HG03196 (cell line): ENCODE measurements at regions not wholly inside any gene's neighbourhood (a gene's known extent, or its start where the extent isn't known, plus 50 kb on each side); places are given as distances from the start of the nearest gene placed in this dataset.

Source experiments
- ATAC-seq: cut with Tn5 transposase; IDR thresholded peaks from one replicate; pipeline ENCODE4 v1.9.1; 2021; ENCODE audit not compliant: unreplicated experiment

DNA sequence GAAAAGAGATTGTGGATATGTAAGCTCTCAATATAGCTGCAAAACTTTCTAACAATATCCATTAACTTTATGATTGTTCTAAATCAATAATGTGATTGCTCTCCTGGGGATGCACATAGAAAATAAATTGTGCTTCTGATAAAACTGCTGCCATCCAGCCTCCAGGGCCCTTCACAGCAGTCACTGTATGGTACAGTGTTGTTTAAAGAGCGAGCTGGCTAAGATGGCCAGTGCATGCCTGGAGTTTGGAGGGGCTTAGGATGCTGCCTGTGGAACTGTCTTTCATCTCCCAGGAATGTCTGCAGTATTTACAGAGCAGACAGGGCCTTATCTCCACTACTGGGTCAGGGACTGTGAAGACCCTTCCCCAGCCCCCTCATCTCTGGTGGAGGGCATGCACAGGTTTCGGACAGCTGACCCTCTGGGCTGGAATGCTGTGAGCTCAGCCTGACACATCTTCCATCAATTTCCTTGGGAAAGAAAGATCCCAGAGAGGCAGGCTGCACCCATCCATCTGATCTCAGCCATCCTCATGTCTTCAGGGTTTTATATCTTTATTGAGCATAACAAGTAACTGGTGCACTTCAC lies 137.0 kb downstream of the PLPP3 start:
- no peak for ATAC-seq

DNA sequence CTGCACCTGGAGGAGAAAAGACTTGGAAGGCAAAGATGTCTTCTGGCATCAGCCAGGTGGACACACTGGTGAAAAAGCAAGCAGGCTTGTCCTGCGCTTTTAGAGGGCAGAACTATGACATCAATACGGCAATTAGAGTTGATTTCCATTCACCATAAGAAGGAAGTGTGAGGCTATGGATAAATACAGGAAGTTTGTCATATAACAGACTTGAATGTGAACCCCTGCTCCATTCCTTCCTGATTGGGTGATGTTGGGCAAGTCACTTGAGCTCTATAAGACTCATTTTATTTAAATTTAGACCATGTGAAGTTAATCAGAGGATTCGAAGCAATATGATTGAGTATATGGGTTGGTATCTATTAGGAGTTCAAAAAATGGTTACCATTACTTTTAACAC lies 137.8 kb downstream of the PLPP3 start:
- no peak for ATAC-seq

DNA sequence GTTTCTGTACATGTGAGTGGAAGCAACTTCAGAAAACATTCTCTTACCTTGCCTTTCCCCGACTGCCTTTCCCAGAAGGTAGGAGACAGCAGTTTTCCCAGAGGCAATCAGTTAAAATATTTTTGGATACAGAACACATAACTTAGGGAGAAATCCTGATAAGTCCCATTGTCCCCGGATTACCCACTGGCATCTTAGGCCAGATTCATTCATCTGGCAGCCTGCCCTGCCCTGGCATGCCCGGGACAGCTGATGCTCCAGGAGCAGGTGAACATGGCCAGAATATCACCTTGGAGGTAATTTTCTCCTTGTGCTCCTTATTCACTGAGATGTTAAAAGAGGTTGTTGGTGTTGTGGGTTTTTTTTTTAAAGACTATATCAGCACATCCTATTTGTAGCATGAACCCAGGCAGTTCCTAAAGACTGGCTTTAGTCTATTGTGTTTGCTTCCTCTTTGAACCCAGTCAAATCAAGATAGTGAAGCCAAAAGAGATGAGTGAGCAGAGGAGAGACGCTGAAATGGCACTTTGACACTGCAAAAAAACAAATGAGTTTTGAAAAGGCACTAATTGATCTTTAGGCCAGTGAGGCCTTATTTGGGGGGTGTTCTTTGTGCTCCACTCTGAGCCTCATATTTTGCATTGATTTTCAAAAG lies 139.6 kb downstream of the PLPP3 start:
- ATAC-seq = no peak

DNA sequence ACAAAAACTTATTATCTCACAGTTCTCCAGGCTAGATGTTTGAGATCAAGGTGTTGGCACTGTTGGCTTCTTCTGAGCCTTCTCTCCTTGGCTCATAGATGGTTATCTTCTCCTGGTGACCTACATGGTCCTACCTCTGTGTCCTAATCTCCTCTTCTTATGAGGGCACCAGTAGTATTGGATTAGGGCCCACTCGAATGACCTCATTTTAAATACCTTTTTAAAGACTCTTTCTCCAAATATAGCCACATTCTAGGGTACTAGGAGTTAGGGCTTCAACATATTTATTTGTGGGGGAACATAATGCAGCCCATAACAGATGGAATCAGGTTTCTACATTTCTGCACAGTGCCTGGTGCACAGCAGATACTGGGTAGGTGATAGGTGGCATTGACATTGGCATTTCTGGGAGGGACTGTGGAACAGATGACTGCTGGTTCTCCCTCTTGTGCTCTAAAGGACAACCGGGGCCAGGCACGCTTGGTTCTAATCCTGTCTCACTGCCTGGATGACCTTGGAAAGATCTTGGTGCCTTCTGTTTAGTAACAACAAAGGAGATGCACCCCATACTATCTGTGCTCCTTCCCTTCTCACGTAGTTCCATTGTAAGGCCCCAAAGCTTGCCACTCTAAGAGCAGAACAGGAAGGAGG lies 140.3 kb downstream of the PLPP3 start:
- ATAC-seq = no peak

DNA sequence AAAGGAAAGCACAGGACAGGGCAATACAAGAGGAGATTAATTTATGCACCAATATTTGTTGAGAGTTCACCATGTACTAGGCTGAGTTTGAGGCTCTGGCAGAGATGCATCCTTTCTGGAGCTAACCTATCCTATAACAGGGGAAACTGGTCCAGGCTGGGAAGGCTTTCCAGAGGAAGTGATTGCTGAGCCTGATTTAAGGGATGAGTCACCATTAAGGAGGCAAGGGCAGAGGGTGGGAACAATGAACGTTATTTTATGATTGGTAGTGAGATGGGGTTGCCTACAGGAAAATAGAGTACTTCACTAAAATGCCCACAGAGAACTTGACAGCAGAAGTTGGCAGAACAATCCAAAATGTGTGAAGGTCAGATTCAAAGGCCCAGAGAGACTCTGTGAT lies 141.4 kb downstream of the PLPP3 start:
- ATAC-seq = no peak

DNA sequence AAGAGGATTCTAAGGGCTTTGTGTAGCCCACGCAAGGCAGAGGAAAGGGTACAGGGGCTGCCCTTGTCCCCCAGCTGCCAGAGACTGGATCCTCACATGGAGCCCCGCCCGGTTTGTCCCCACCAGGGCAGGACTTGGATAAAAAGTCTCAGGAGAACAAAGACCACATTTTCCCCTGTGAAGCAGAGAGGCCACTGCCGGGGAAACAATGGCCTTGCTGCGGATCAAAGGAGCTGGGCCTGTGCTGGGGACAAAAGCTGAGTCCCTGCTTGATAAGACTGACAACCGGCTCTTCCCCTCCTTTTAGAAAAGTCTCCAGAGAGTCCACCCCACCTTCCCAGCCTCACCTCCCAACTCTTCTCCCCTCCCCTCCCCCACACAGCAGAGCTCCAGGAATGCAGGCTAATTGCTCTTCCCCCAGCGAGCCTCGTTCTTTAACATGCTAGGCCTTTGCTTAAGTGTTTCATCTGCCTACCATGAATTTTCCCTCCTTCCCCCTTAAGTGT lies 142.4 kb downstream of the PLPP3 start:
- no peak for ATAC-seq

DNA sequence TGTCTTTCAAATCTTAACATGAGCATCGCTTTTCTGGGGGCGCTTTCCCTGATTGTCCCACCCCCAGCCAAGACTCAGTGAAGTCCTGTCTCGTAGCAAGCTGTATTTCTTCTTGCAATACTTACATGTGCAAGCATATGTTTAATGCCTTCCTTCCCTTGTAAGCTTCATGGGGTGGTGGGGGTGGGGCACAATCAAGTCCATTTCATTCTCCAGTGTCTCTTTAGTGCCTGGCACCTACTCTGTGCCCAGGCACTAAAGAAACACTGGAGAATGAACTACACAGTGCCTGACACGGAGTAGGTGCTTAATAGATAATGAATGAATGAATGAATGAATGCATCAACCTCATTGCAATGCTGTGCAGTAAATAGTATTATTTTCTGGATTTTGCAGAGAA lies 143.1 kb downstream of the PLPP3 start:
- no peak for ATAC-seq

DNA sequence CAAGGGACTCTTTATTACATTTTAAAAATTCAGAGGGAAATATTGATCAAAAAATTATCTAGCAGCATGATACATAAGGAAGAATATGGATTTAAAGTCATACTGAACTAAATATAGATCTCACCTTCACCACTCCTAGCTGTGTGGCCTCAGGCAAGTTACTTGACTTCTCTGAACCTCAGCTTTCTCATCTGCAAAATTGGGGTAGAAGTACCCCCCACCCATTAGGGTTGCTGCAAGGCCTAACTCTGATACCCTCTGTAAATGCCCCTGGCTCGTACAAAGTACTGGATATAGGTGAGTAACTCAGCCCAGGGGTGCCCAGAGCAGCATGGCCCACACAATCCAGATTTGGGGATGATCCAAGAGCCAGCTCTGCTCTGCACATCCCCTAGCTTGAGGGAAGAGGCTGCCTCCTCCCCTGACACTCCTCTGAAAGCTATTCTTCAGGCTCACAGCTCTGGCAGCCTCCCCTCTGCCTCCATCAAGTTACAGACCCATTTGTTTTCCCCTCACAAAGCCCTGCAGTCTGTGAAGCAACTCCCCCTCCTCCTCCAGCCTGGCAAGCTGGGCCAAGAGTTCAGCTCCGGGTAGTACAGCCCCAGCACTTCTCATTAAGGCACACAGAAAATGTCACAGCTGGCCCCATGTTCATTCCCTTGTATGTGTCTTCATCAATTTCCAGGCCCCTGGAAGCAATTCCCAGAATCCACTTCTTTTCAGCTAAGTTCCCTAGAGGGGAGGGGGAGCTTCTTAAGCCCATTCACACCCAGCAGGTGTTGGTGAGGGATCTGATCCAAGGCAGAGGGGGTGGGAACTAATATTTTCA lies 143.7 kb downstream of the PLPP3 start:
- no peak for ATAC-seq

DNA sequence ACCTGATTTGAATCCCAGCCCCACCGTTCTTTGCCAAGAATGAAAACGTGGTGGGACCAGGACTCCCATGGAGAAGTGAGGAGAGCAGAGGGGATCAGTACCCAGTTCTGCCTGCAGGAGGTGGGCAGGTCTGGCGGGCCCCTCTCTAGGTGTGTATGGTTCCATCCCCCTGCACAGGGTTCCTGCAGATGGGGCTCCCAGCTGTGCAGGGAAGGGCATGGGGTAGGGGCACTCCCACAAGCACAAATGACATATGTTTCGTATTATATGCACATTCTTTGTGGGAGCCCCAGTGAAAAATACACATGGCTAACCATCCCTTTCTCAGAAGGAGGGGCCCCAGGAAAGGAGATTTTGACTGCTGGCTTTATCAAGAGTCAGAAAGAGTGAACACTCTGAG lies 144.6 kb downstream of the PLPP3 start:
- no peak for ATAC-seq

DNA sequence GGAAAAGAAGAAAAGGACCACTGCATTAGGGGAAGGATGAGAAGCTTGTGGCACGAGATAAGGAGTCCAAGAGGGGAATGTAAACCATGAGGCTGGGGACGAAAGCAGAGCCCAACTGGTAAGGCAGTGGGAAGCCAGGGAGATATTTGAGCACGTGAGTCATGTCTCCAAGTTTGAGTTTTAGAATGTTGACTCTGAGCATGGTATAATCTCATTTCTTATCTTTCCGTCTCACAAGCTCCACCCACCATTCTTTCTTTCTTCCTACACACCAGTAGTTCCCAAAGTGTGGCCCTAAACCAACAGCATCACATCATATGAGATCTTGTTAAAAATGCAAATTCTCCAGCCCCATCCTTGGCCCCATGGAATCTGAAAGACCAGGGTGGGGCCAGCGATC lies 145.3 kb downstream of the PLPP3 start:
- ATAC-seq = no peak

DNA sequence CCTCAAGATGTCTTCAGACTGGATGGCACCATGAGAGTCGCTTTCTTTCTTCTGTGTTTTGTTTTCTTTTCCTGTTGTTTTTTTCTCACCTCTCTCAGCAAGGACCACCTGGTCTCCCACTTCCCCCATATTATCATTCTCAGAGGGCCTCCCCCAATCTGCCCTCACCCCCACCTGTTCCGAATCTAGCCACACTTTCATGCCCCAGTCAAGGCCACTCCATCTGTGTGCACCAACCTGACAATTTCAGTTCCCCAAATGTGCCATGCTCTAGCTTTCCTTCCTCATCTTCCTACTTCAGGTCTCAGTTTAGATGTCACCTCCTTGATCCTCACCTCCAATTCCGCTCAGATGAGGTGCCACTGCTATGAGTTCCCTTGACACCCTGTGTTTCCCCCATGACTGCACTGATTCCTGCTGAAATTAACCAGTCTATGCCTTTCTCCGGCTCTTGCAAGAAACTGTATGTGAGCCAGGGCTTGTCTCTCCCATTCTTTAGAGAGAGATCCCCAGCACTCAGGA lies 146.2 kb downstream of the PLPP3 start:
- ATAC-seq = no peak

DNA sequence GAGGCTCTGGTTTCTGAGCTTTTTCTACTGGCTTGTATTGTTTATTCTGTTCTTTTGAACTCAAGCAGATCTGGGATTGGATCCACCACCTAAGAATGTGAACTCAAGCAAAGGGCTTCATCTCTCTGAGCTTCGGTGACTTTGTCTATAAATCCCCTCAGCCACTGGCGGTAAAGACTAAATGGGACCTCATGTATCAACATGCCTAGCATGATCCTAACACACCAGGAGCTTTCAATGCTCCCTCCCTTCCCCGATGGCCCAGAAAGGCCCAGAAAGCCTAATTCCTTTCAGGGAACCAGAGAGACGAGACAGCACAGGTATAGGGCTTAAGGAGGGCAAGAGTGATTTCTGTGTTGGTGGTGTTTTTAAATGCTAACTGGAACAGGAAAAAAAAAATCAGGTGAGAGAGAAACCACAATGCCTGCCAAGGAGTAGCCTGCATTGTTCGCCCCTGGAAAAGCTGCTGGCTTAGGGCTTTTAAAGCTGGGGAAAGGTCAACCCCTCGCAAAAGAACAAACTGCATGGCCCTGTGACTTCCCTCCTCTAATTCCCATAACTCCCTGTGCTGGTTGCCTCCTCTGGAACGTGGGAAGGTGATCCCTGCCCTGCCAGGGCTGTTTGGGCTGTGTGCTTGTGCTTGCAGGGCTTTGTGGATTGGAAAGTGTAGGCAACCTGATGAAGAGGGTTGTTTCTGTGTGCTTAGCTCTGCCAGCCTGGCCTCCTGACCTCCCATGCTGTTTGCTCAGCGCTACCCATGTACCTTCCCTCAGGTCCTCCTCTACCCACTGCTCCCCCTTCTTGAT lies 147.0 kb downstream of the PLPP3 start:
- no peak for ATAC-seq

DNA sequence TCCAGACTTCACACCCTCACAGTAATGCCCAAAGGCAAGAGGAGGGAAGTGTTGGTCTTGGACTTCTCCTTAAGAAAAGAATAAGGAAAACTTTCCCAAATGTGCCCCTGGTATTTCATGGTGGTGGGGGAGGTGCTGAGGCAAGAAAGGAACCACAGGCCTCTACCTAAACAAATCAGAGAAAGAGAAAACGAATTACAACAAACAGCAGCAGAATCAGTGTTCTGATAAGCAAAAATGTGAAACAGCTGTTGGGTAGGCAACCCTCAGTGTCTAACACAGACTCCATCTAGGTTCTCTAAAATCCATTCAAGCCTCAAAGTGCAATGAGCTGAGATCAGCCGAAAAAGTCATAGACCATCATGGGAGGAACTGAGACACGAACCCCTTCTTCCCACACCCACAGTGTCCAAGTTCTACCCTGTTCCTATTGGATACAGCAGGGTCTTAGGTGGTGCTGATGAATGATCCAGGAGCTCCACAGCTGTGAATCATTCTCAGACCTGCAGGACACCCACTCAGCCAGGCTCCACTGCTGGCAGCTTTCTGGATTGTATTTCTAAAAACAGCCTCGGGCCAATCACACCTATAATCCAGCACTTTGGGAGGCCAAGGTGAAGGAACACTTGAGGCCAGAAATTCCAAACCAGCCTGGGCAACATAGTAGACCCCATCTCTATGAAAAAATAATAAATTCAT lies 149.1 kb downstream of the PLPP3 start:
- no peak for ATAC-seq

DNA sequence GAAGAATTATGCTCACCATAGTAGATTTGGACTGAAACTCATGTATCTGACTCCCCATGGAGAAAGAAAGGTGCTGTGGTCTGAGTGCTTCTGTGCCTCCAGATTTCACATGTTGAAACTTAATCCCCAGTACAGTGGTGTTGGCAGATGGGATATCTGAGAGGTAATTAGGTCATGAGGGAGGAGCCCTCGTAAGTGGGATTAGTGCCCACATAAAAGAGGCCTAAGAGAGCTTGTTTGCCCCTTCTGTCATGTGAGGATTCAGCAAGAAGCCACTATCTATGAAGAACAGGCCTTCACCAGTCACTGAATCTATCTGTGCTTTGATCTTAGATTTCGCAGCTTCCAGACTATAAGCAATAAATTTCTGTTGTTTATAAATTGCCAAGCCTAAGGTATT lies 150.1 kb downstream of the PLPP3 start:
- ATAC-seq = no peak

DNA sequence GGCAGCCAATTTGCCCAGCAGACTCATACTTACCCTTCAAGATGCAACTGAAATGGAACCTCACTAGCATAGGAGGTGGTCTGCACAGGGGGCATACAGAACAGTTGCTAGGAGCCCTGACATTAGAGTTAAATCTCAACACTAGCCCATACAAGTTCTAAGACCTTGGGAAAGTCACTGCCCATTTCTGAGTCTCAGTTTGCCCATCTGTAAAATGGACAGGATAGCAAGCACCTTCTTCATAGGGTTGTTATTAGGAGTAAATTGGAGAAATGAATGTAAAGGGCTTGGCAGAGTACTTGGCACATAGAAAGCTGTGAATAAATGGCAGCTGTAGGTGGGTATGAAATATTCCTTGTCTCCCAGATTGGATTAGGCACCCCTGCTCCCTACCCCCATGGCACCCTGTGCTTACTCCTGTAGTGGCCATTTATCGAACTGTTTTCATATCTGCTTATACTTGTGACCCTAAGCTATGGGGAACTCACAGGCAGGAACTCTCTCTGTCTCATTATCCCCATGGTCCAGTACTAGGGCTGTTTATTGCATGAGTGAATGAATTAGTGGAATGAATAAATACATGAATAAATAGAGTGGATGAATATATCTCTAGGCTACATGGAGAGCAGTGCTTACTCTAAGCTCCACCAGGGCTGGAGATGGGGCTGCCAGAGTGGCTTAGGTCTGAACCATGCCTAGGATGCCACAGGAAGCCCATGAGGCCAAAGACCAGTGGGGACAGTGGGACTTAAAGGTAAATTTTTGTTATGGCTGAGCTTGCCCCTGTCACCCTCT lies 152.6 kb downstream of the PLPP3 start:
- no peak for ATAC-seq

DNA sequence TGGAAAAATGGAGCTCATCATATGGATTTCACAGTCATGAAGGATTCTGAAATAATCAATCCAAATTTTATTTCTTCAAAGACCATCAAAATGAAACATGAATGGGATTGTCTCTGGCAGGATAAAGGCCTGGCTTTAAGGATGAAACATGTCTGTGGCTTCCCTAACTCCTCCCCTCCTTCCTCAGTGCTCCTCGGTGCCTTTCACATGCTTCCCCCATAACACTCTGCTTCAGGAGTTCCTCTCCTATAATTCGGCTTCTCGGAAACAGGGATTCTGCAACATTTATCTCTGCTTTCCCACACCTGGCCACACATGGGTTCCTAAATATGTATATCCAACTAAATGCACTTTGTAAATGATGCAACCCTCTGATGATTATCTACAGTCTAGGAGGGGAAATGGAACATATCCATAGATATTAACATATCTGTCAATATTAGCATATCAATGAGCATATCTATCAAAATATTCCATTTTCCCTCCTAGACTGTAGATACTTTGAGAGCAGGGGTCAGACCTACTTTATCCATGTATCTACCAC lies 153.8 kb downstream of the PLPP3 start:
- no peak for ATAC-seq

DNA sequence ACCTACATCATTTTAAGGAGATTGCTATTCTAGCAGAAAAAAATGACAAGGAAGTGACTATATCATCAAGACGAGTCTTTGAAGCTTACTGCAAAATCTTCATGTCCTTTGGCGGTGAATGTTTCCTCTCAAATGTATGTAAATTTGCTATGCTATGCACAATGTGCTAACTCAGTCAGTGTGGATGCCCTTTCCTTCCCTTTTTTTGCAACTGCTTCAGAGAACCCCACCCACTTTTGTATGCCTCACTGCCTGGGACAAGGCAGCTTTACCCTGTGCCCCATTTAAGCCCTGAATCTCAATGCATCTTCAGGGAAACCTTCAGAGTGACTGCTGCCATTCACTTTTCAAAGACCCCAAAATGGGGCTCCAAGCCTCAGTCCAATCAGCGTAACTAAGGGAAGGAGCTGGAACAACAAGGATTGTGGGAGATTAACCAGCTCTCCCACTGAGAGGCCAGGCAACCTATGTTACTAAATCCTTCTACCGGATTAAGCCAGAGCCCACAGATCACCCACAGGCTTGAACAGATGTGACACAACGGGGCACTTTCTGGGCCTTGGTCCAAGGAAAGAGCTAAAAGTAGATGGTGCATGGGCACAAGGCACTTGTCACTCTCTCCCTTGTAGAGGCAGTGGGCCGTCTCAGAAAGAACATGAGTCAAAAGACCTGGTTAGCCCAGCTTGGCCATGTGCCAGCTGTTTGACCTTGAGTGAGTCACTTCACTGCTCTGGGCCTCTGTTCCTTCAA lies 154.4 kb downstream of the PLPP3 start:
- ATAC-seq = no peak

DNA sequence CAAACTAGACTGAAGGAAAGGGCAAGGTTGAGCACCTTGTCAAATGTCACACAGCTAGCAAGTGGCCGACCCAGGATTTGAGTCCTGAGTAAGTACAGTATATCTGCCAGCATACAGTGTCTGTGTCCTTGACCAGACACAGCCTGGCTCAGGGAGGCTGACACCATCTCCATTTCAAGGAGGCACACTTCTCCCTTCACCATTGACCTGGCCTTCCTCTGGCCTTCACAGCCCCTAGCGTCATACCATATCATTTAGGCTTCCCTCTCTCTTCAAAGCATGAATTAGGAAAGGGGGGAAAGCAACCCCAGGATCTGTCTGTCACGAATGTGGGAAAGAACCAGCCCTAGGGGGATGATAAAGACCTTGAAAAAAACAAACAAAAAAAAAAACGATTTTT lies 155.6 kb downstream of the PLPP3 start:
- no peak for ATAC-seq
